K562 (cell line): ENCODE measurements at regions not wholly inside any gene's neighbourhood (a gene's known extent, or its start where the extent isn't known, plus 50 kb on each side); places are given as distances from the start of the nearest gene placed in this dataset.

ENCODE experiments used
- CTCF ChIP-seq, 3 experiments: IDR thresholded peaks in 2 of 3; conservative IDR thresholded peaks in 1 of 3; 2 replicates each; pipeline ENCODE4 v1.5.1; 2011 to 2012; ENCODE audit warnings: low read length in 3 of 3, mild to moderate bottlenecking in 3 of 3, control low read depth in 2 of 3, improper control_type of control experiment in 1 of 3, inconsistent platforms in 1 of 3, low read depth in 1 of 3, mixed read lengths in 1 of 3, moderate library complexity in 1 of 3; ENCODE audit not compliant: insufficient read depth in 2 of 3
- FOXJ3 ChIP-seq: sonication (generic); formaldehyde crosslinking; IDR thresholded peaks from 2 replicates; pipeline ENCODE4 v1.4.0; 2020; ENCODE audit warnings: mild to moderate bottlenecking, missing genetic modification reagents
- NFRKB ChIP-seq: fragments of 450-650 bp; IDR thresholded peaks from 2 replicates; pipeline ENCODE4 v1.6.1; 2016; ENCODE audit warnings: low read depth
- ZNF174 ChIP-seq: fragments of 250-450 bp; sonication (Bioruptor Pico); IDR thresholded peaks from 2 replicates; pipeline ENCODE4 v1.4.0; 2020; ENCODE audit warnings: mild to moderate bottlenecking
- ZNF644 ChIP-seq: fragments of 200-800 bp; sonication (Bioruptor generic); IDR thresholded peaks from 2 replicates; pipeline ENCODE4 v1.6.1; 2016; ENCODE audit warnings: low read depth, missing genetic modification characterization, missing compliant biosample characterization

- TF ChIP-seq CTCF (IDR thresholded peaks at IDR 0.05 in 2 of 3, conservative IDR thresholded peaks at IDR 0.05 in 1 of 3; ENCODE audit: insufficient read depth in 2 of 3, low read depth in 1 of 3, low read length in 3 of 3) (no peak), ZNF644 (tag) (no peak), ZNF174 (CRISPR knock-in tag) (no peak), FOXJ3 (CRISPR knock-in tag) (no peak), NFRKB (no peak)
Observed at GRCh38 chr2:16051841-16052564, 111.7 kb downstream of the MYCN start.
